K562 (cell line): ENCODE measurements at regions not wholly inside any gene's neighbourhood (a gene's known extent, or its start where the extent isn't known, plus 50 kb on each side); places are given as distances from the start of the nearest gene placed in this dataset.

ENCODE experiments used
- ATAC-seq: fragments of 200-7000 bp; cut with Tn5 transposase; 3 replicates; pipeline ENCODE4 v1.9.1; 2020; ENCODE audit warnings: moderate library complexity
- BruUV-seq: library from RNA; stranded (reverse); fragments of 400-500 nt; replicated peaks from 2 replicates; lab custom pipeline; 2021; lab: Mats Ljungman, UMichigan
- CTCF ChIA-PET: fragments of 300-600 bp; formaldehyde crosslinking; extraction: SDS; loops from one replicate; lab custom pipeline; 2021; ENCODE audit warnings: low intra/inter-chr PET ratio; lab: Yijun Ruan, JAX
- POLR2A ChIA-PET: fragments of 300-600, 350-650 bp; sonication (Branson Sonifier 250); formaldehyde crosslinking; extraction: SDS; loops from one replicate; lab custom pipeline; 2021; ENCODE audit warnings: antibody characterized with exemption, inconsistent platforms; lab: Yijun Ruan, JAX
- DNase-seq, 4 experiments: peaks; one replicate each; pipeline versions ENCODE4 v3.0.0 to v3.0.0-alpha.2; 2011 to 2018; ENCODE audit warnings: low spot score in 3 of 4, mixed read lengths in 3 of 4; ENCODE audit errors: extremely low read depth in 1 of 4
- FAIRE-seq: peaks from 2 replicates; lab custom pipeline; 2011; peaks lifted over from hg19 to GRCh38; lab: Jason Lieb, UNC
- H2AFZ ChIP-seq: 2 replicates; pipeline ENCODE4 v1.6.0; 2011; ENCODE audit warnings: low read depth, low read length, control low read depth, inconsistent platforms
- H3K27ac ChIP-seq: fragments of 200-600 bp; 3 replicates; pipeline ENCODE4 v1.8.0; 2011; ENCODE audit warnings: low read depth, mild to moderate bottlenecking, control low read depth, inconsistent platforms, low read length, moderate library complexity, mixed read lengths; ENCODE audit errors: extremely low read depth
- H3K27me3 ChIP-seq, 2 experiments: fragments of 300-600 bp in 1 of 2; 2 replicates in 1 of 2; 3 replicates in 1 of 2; pipeline versions ENCODE4 v1.6.0 to v1.8.0; 2011; ENCODE audit warnings: inconsistent platforms in 2 of 2, low read length in 2 of 2, mild to moderate bottlenecking in 1 of 2, mixed read lengths in 1 of 2, moderate library complexity in 1 of 2; ENCODE audit not compliant: control insufficient read depth in 2 of 2, insufficient read depth in 2 of 2
- H3K36me3 ChIP-seq: fragments of 300-600 bp; 3 replicates; pipeline ENCODE4 v1.8.0; 2011; ENCODE audit warnings: mild to moderate bottlenecking, low read length, inconsistent platforms; ENCODE audit not compliant: control insufficient read depth, insufficient read depth
- H3K4me1 ChIP-seq, 2 experiments: fragments of 200-600 bp in 1 of 2; replicated peaks in 1 of 2; 2 replicates in 1 of 2; 3 replicates in 1 of 2; pipeline versions ENCODE4 v1.5.1 to v1.8.0; 2011; ENCODE audit warnings: inconsistent platforms in 2 of 2, low read length in 2 of 2, mild to moderate bottlenecking in 1 of 2, mixed read lengths in 1 of 2, moderate library complexity in 1 of 2; ENCODE audit not compliant: control insufficient read depth in 2 of 2, insufficient read depth in 2 of 2
- H3K4me2 ChIP-seq: 2 replicates; pipeline ENCODE4 v1.6.1; 2011; ENCODE audit warnings: low read length, control low read depth, inconsistent platforms, mixed read lengths; ENCODE audit not compliant: insufficient read depth
- H3K4me3 ChIP-seq: fragments of 200-600 bp; sonication (generic), shearing (Covaris generic); 2 replicates; pipeline ENCODE4 v1.5.1; 2016; ENCODE audit warnings: control low read depth, inconsistent platforms
- H3K79me2 ChIP-seq: fragments of 200-600 bp; 3 replicates; pipeline ENCODE4 v1.8.0; 2011; ENCODE audit warnings: low read length, inconsistent platforms; ENCODE audit not compliant: control insufficient read depth, insufficient read depth
- H3K9ac ChIP-seq, 2 experiments: 2 replicates each; pipeline versions ENCODE4 v1.6.0 to v1.6.1; 2011; ENCODE audit warnings: low read depth in 2 of 2, low read length in 2 of 2, control low read depth in 1 of 2, inconsistent platforms in 1 of 2, mild to moderate bottlenecking in 1 of 2, mixed read lengths in 1 of 2; ENCODE audit not compliant: insufficient read depth in 1 of 2
- H3K9me1 ChIP-seq: one replicate; pipeline ENCODE4 v1.6.0; 2011; ENCODE audit warnings: inconsistent platforms, mild to moderate bottlenecking, low read length, moderate library complexity; ENCODE audit not compliant: control insufficient read depth, insufficient read depth
- H3K9me3 ChIP-seq: replicated peaks from 2 replicates; pipeline ENCODE4 v1.5.1; 2011; ENCODE audit warnings: low read depth, low read length, inconsistent platforms; ENCODE audit not compliant: control insufficient read depth, insufficient read depth
- H4K20me1 ChIP-seq: replicated peaks from 2 replicates; pipeline ENCODE4 v1.6.1; 2011; ENCODE audit warnings: low read length, inconsistent platforms, mixed read lengths; ENCODE audit not compliant: control insufficient read depth, insufficient read depth
- KLF1 ChIP-seq: fragments of 450-650 bp; IDR thresholded peaks from 2 replicates; pipeline ENCODE4 v1.6.1; 2016; ENCODE audit warnings: missing genetic modification characterization, missing compliant biosample characterization
- NR4A1 ChIP-seq, 2 experiments: fragments of 250-450 bp in 1 of 2; fragments of 450-650 bp in 1 of 2; sonication (Bioruptor Pico) in 1 of 2; IDR thresholded peaks; 2 replicates each; pipeline versions ENCODE4 v1.4.0 to v1.6.1; 2016 to 2020; ENCODE audit warnings: mild to moderate bottlenecking in 2 of 2, missing compliant biosample characterization in 1 of 2, missing genetic modification characterization in 1 of 2, moderate library complexity in 1 of 2
- PURB ChIP-seq: sonication (generic); formaldehyde crosslinking; IDR thresholded peaks from 2 replicates; pipeline ENCODE4 v1.9.0; 2021; ENCODE audit warnings: low read depth, mild to moderate bottlenecking, missing genetic modification reagents
- RAD21 ChIP-seq, 2 experiments: fragments of 250-450 bp in 1 of 2; fragments of 450-650 bp in 1 of 2; sonication (Bioruptor Pico) in 1 of 2; formaldehyde crosslinking in 1 of 2; IDR thresholded peaks in 1 of 2; conservative IDR thresholded peaks in 1 of 2; 2 replicates each; pipeline versions ENCODE4 v1.4.0 to v1.8.0; 2020 to 2022; ENCODE audit warnings: mild to moderate bottlenecking in 2 of 2, moderate library complexity in 1 of 2
- REST ChIP-seq, 2 experiments: fragments of 450-650 bp; formaldehyde crosslinking in 1 of 2; IDR thresholded peaks; 2 replicates each; pipeline versions ENCODE4 v1.4.0 to v1.6.1; 2014 to 2020; ENCODE audit warnings: mild to moderate bottlenecking in 2 of 2, borderline replicate concordance in 1 of 2, low read depth in 1 of 2
- SRSF7 ChIP-seq: fragments of 200-400 bp; formaldehyde crosslinking; optimal IDR thresholded peaks from 2 replicates; pipeline ENCODE3; 2017; ENCODE audit warnings: mild to moderate bottlenecking, low read depth, low read length
- ZNF639 ChIP-seq, 2 experiments: fragments of 200-800 bp in 1 of 2; sonication (Bioruptor generic) in 1 of 2; sonication (generic) in 1 of 2; formaldehyde crosslinking in 1 of 2; IDR thresholded peaks in 1 of 2; conservative IDR thresholded peaks in 1 of 2; 2 replicates each; pipeline versions ENCODE4 v1.5.0 to v1.6.1; 2016 to 2020; ENCODE audit warnings: missing compliant biosample characterization in 1 of 2, missing genetic modification characterization in 1 of 2, missing genetic modification reagents in 1 of 2
- WGBS: fragments of 100-300 bp; shearing (Covaris generic); methylation state at CpG from one replicate; pipeline ENCODE4 v1.1.6; 2016; ENCODE audit warnings: low coverage, mixed read lengths; ENCODE audit not compliant: insufficient coverage; ENCODE audit errors: missing lambda C conversion rate; 5-methylcytosine and 5-hydroxymethylcytosine counted together
- in situ Hi-C: fragments of 300-500 bp; cut with MboI; formaldehyde crosslinking; loops from 4 replicates; pipeline ENCODE4 v1.15.0; 2018; ENCODE audit warnings: inconsistent platforms, mixed read lengths
- intact Hi-C: fragments of 100-400 bp; cut with micrococcal nuclease; formaldehyde crosslinking; loops from 2 replicates; pipeline ENCODE4 v1.14.2; 2022
- TF ChIP-seq, protein P1 (sequence below), 3 experiments: IDR thresholded peaks in 2 of 3; conservative IDR thresholded peaks in 1 of 3; 2 replicates each; pipeline ENCODE4 v1.5.1; 2011 to 2012; ENCODE audit warnings: low read length in 3 of 3, mild to moderate bottlenecking in 3 of 3, control low read depth in 2 of 3, improper control_type of control experiment in 1 of 3, inconsistent platforms in 1 of 3, low read depth in 1 of 3, mixed read lengths in 1 of 3, moderate library complexity in 1 of 3; ENCODE audit not compliant: insufficient read depth in 2 of 3

- no TSS peak for BruUV-seq
- Histone ChIP-seq H3K27me3 (no peaks in the 10 kb centered on the region), H3K9me3 (no peaks in the 10 kb centered on the region), H3K4me1 (no peaks in the 10 kb centered on the region), H3K79me2 (no peaks in the 10 kb centered on the region), H3K9me1 (no peaks in the 10 kb centered on the region), H3K27ac (no peak overlapping the region), H3K4me2 (no peak overlapping the region), H2AFZ (no peak overlapping the region), H3K36me3 (no peaks in the 10 kb centered on the region), H4K20me1 (no peaks in the 10 kb centered on the region), H3K9ac (no peak overlapping the region), H3K4me3 (no peak overlapping the region)
- ChIA-PET POLR2A (no interaction called here), CTCF (interaction anchor here (0.7 to 1.2 kb wide), 3 partner anchors 1025 to 1087 kb away, joined by 5 to 7 read pairs (median 6); no protein-coding TSS in a partner anchor)
- ATAC-seq: peak; percentile 86
- FAIRE-seq: peak; percentile 75
- in situ Hi-C loops (no loop called here), intact Hi-C loops (loop anchor here (1.0 kb wide), 1 partner anchor 1085 kb away; no protein-coding TSS in a partner anchor)
- DNase-seq: peak; percentile 44 to 68 (median 66)
- WGBS: 2% methylated on average over 15 of the region's 15 CpGs
- TF ChIP-seq SRSF7 (no peak), KLF1 (no peak), NR4A1 (CRISPR knock-in tag; IDR thresholded peaks at IDR 0.05) (no peak), NR4A1 (tag; IDR thresholded peaks at IDR 0.05) (no peak), ZNF639 (CRISPR knock-in tag; conservative IDR thresholded peaks at IDR 0.05 in 1 of 2, IDR thresholded peaks at IDR 0.05 in 1 of 2) (no peak), REST (IDR thresholded peaks at IDR 0.05; ENCODE audit: borderline replicate concordance) (peak; percentile 44; the same call in 1 of the 2 replicates), REST (CRISPR knock-in tag; IDR thresholded peaks at IDR 0.05; ENCODE audit: low read depth) (no peak), RAD21 (CRISPR knock-in tag; conservative IDR thresholded peaks at IDR 0.05 in 1 of 2, IDR thresholded peaks at IDR 0.05 in 1 of 2) (peak; percentile 55 to 63), PURB (CRISPR knock-in tag) (no peak)
- TF ChIP-seq, protein P1, sequence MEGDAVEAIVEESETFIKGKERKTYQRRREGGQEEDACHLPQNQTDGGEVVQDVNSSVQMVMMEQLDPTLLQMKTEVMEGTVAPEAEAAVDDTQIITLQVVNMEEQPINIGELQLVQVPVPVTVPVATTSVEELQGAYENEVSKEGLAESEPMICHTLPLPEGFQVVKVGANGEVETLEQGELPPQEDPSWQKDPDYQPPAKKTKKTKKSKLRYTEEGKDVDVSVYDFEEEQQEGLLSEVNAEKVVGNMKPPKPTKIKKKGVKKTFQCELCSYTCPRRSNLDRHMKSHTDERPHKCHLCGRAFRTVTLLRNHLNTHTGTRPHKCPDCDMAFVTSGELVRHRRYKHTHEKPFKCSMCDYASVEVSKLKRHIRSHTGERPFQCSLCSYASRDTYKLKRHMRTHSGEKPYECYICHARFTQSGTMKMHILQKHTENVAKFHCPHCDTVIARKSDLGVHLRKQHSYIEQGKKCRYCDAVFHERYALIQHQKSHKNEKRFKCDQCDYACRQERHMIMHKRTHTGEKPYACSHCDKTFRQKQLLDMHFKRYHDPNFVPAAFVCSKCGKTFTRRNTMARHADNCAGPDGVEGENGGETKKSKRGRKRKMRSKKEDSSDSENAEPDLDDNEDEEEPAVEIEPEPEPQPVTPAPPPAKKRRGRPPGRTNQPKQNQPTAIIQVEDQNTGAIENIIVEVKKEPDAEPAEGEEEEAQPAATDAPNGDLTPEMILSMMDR (IDR thresholded peaks at IDR 0.05 in 2 of 3, conservative IDR thresholded peaks at IDR 0.05 in 1 of 3; ENCODE audit: insufficient read depth in 2 of 3, low read depth in 1 of 3, low read length in 3 of 3): peak; percentile 58 to 73 (median 73)
These were observed 245.1 kb downstream of the PTBP2 start for GRCh38 chr1:96966536-96967138.
